ENCODE measurements at regions not wholly inside any gene's neighbourhood (a gene's known extent, or its start where the extent isn't known, plus 50 kb on each side); places are given as distances from the start of the nearest gene placed in this dataset.
"Not testable (repeated sequence)": the region's sequence is repeated elsewhere in the genome, so short reads cannot be mapped to it uniquely, and the experiment has no call there.

DNA sequence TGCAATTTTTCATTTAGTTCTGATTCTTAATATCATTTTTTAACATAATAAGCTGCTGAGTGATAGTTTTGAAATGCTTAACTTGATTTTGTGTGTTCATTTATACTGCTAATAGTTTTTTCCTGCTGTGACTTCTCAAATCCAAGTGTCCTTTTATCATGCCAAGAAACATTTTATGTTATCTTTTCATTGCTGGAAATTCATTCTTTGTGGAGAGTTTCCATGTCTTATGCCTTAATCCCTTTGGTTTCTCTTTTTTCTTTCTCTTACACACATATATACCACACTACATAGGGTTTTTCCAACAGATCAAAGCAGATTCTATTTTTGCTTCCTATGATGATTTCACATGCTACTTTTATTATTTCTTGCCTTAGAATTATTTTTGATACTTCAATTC, 981.1 kb downstream of the SLC6A15 start:
- DNase-seq (ENCODE audit: low read depth): no peak

DNA sequence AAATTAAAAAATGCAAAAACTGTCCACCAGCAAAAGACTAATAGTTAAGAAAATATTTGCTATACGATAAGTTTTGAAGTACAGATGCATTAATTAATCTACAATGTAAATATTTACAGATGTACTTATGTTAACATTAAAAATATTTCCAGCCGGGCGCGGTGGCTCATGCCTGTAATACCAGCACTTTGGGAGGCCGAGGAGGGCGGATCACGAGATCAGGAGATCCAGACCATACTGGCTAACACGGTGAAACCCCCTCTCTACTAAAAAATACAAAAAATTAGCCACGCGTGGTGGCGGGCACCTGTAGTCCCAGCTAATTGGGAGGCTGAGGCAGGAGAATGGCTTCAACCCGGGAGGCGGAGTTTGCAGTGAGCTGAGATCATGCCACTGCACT, 982.8 kb downstream of the SLC6A15 start:
- DNase-seq (ENCODE audit: low read depth): not testable (repeated sequence)

- no peak for DNase-seq (ENCODE audit: low read depth)
Measured at GRCh38 chr12:83920821-83921547, 991.6 kb downstream of the SLC6A15 start.

- no peak for DNase-seq (ENCODE audit: low read depth)
Measured at GRCh38 chr12:83919081-83919480, 993.5 kb downstream of the SLC6A15 start.

- DNase-seq (ENCODE audit: low read depth): no peak
Measured at GRCh38 chr12:83904175-83904574, 1008.4 kb downstream of the SLC6A15 start.

DNA sequence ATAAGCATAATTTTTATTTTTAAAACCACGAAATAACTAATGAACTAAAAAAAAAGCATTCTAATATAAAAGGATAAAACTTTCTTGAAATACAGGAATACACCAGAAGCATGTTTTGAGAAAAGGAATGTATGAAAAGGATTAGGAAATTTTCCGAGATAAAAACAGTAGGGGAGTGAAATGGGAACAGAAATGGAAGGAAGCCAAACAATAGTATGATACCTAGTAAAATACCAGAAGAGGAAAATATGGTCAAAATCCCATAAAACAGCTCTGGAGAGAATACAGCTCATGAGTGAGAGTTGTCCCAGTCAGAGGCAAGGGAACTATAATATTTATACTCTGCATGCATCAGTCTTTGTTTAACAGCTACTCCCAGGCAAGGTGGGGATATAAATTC, 1016.2 kb downstream of the SLC6A15 start:
- DNase-seq (ENCODE audit: low read depth): no peak

DNA sequence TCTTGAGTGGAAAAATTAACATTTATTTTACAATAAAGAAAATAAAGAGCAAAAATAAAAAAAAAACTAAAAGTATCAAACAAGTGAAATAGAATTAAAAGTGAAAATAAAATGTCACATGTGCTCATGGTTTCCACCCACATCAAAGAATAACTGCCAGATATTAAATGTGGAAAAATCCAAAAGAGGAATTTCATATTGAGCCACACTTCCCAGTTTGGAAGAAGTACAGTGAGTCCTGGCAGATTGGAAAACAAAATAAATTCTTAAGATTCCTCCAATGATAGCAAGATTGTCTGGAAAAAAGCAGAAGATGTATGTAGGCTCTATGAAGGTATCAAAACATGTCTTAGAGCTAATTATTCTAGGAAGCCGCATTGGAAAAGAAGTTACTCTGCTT, 1019.5 kb downstream of the SLC6A15 start:
- DNase-seq (ENCODE audit: low read depth): no peak

- DNase-seq (ENCODE audit: low read depth): no peak
Measured at GRCh38 chr12:83889745-83890144, 1022.9 kb downstream of the SLC6A15 start.

GRCh38 chr12:83886479-83886878, 1026.1 kb downstream of the SLC6A15 start:
- DNase-seq (ENCODE audit: low read depth): no peak

- DNase-seq (ENCODE audit: low read depth): not testable (repeated sequence)
Measured at GRCh38 chr12:83870921-83871599, 1041.5 kb downstream of the SLC6A15 start.

- DNase-seq (ENCODE audit: low read depth): no peak
Measured at GRCh38 chr12:83866477-83866876, 1046.1 kb downstream of the SLC6A15 start.

GRCh38 chr12:83865431-83865830, 1047.2 kb downstream of the SLC6A15 start:
- no peak for DNase-seq (ENCODE audit: low read depth)

DNA sequence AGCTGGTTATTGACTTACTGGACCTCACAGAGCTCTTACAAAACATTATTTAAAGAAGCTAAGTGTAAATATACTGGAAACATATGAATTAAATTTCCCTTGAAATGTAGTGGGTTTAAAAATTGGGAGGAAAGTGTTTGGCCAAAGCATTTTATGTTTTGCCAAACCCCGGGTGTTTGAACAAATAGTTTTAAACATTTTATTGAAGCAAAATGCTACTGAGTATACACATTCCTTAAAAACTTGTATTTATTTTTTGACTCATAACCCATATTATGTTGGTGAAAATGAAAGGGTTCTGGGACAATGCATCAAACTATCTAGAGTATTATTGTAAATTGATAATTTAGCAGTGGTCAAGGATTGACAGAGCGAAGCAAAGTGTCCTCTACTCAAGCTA, 1048.5 kb downstream of the SLC6A15 start:
- DNase-seq (ENCODE audit: low read depth): no peak

DNA sequence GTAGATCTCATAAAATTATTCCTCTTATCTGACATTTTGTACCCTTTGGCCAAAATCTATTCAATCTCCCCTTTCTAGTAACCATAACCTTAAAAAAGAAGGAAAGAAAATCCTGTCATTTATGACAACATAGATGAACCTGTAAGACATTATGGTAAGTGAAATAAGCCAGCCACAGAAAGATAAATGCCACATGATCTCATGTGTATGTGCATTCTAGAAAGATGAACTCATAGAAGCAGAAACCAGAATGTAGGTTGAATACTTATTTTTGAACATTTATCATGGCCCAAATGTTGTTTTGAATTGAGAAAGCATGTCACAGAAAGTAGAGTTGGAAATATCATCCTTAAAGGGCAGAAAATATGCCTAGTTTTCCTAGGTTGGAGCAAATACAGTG, 1053.6 kb downstream of the SLC6A15 start:
- DNase-seq (ENCODE audit: low read depth): no peak

DNA sequence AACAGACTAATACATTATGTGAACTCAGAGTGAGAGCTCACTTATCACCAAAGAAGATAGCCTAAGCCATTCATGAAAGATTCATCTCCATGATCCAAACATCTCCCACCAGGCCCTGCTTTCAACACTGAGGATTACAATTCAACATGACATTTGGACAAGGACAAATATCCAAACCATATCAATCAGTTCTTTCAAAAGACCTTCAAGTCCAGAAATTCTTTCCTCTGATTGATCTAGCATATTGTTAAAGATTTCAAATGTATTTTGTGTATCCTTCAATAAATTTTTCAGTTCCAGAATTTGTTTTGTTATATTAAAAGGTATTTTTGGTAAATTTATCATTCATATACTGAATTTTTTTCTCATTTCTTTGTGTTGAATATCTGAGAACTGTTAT, 1055.8 kb downstream of the SLC6A15 start:
- no peak for DNase-seq (ENCODE audit: low read depth)

DNA sequence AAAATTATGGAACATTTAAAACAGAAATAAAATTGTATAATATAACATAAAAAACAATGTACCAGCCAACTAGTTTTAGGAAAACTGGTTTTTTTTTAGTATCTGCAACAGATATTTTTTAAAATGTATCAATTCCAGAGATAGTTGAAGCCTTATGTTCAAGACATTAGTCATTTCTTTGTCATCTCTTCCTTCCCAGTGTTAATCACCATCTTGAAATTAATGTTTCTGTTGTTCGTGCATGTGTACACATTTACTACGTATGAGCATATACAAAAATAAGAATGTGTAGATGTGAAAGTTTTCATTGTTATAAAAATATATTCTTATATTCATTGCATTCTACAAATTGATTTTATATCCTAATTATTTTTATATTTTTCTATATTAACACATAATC, 1062.1 kb downstream of the SLC6A15 start:
- no peak for DNase-seq (ENCODE audit: low read depth)

DNA sequence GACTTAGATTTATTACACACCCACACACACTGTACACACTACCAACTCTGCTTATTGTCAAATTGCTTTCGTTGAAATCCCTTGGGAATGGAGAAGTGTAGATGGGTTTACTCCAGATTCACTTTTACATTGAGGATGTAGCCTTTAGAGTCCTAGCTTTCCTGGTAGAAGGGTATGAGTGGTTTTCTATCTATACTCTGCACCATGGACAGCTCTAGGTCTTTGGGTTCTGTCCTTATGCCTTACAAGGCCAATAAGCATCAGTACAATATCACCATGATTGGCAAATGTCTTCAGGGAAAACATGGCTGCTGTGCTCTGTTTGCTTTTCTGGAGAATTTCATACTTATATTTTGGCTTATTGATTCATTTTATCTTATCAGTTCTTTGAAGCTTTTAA, 1063.9 kb downstream of the SLC6A15 start:
- no peak for DNase-seq (ENCODE audit: low read depth)

- no peak for DNase-seq (ENCODE audit: low read depth)
Measured at GRCh38 chr12:83843541-83843940, 1069.1 kb downstream of the SLC6A15 start.

- no peak for DNase-seq (ENCODE audit: low read depth)
Measured at GRCh38 chr12:83841620-83842019, 1071.0 kb downstream of the SLC6A15 start.

GRCh38 chr12:83827860-83828259, 1084.7 kb downstream of the SLC6A15 start:
- no peak for DNase-seq (ENCODE audit: low read depth)

DNA sequence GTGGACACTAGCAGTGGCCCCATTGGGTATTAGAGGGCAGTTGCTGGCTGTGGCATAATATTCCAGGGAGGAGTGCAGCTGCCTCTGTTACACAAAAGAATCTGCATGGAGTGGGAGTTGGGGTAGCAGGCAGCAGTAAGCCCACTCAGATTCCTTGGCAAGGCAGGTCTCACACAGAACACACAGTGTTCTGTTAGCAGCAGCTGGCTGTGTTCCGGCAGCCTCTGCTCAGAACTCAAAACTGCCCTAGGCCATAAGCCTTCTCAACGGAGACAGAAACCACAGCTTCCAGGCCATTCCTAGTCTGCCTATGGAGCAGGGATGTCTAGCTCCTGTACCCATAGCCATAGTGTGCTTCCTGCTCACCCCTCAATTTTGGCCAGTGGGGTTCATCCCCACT, 1085.4 kb downstream of the SLC6A15 start:
- DNase-seq (ENCODE audit: low read depth): no peak

- no peak for DNase-seq (ENCODE audit: low read depth)
Measured at GRCh38 chr12:83826112-83826511, 1086.5 kb downstream of the SLC6A15 start.

DNA sequence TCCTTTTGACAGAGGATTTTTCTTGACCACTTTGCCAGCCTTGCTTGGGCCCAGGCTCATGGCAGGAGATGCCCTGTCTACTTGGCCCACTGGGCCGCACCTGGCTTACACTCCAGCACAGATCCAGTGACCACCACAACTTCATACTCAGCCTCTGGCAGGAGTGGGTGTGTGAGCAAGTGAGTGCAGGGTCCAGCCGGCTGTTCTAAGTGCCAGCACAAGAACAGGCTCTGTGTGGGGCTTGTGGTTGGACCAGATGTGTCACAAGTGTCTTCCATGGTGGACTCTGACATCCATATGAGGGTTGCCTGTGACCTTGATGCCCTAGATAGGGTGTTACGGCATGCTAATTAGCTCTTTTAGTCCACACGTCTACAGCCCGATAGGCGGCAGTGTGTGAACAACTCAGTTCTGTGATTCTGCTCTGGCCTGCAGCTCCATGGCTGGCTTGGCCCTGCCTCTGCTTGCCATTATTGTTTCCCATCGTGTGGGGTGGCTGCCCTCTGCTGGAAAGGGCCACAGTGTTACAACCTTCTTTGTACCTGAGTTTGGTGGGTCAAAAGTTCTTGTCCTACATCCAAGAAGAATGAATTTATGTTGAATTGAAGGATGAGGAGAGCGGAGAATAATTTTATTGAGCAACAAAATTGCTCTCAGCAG, 1089.1 kb downstream of the SLC6A15 start:
- DNase-seq (ENCODE audit: low read depth): no peak
